SJCRH30 (cell line): ENCODE measurements at regions not wholly inside any gene's neighbourhood (a gene's known extent, or its start where the extent isn't known, plus 50 kb on each side); places are given as distances from the start of the nearest gene placed in this dataset.

Experiments used
- DNase-seq, 2 experiments: peaks; one replicate each; pipeline ENCODE4 v3.0.0-alpha.2; 2015 to 2020
- H3K27ac ChIP-seq: fragments of 250-450 bp; sonication (Bioruptor Pico); 2 replicates; pipeline ENCODE4 v1.5.1; 2020; ENCODE audit warnings: mild to moderate bottlenecking, moderate library complexity
- H3K27me3 ChIP-seq: fragments of 250-450 bp; sonication (Bioruptor Pico); 2 replicates; pipeline ENCODE4 v1.5.1; 2020; ENCODE audit warnings: mild to moderate bottlenecking, moderate library complexity
- H3K36me3 ChIP-seq: fragments of 250-450 bp; sonication (Bioruptor Pico); 2 replicates; pipeline ENCODE4 v1.5.1; 2020; ENCODE audit warnings: mild to moderate bottlenecking, moderate library complexity
- H3K4me1 ChIP-seq: fragments of 250-450 bp; sonication (Bioruptor Pico); 2 replicates; pipeline ENCODE4 v1.5.1; 2020; ENCODE audit warnings: mild to moderate bottlenecking, moderate library complexity
- H3K4me3 ChIP-seq: fragments of 250-450 bp; sonication (Bioruptor Pico); 2 replicates; pipeline ENCODE4 v1.5.1; 2020; ENCODE audit warnings: mild to moderate bottlenecking, moderate library complexity
- H3K9me3 ChIP-seq: fragments of 250-450 bp; sonication (Bioruptor Pico); replicated peaks from 2 replicates; pipeline ENCODE4 v1.5.1; 2020; ENCODE audit warnings: mild to moderate bottlenecking, moderate library complexity

DNA sequence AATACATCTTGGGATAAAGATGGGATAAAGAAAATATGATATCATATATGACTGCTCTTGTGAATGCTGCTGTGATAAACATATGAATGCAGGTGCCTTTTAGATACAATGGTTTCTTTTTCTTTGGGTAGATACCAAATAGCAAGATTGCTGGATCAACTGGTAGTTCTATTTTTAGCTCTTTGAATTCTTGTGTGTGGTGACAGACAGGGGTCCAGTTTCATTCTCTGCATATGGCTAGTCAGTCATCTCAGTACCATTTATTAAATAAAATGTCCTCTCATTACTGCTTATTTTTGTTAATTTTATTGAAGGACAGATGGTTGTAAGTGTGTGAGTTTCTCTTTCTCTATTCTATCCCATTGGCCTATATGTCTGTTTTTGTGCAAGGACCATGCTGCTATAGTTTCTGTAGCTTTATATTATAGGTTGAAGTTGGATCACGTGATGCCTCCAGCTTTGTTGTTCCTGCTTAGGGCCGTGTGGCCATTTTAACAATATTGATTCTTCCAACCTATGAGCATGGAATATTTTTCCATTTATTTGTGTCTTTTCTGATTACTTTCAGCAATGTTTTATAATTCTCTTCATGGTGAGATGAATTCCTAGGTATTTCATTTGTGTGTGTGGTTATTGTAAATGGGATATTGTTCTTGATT, 1089.8 kb upstream of the CADM2 start:
- DNase-seq: no peak
- Histone ChIP-seq H3K27me3 (no peaks in the 10 kb centered on the region), H3K9me3 (no peaks in the 10 kb centered on the region), H3K27ac (no peak overlapping the region), H3K4me3 (no peak overlapping the region), H3K36me3 (no peaks in the 10 kb centered on the region), H3K4me1 (no peaks in the 10 kb centered on the region)

DNA sequence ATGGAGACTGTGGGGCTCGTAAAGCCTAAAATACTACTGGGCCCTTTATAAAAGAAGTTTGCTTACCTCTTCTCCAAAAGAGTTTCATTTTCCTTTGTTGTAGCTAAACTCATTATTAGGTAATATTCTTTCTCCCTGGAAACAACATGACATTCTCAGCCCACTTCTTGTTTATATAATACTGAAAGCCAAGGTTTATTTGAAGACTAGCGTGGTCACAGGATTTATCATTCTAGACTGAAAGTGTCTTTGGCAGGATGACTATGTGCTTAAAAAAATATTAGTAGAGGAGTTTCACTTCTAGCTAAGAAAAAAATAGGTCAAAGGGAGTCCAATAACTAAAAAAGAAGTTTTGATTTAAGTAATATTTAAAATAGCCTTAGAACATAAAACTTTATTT, 1085.2 kb upstream of the CADM2 start:
- no peak overlapping the region for H3K27ac ChIP-seq
- H3K9me3 ChIP-seq: no peaks in the 10 kb centered on the region
- no peaks in the 10 kb centered on the region for H3K36me3 ChIP-seq
- peaks cover 5% of the 10 kb centered on the region; the same call in 1 of the 2 replicates for H3K4me1 ChIP-seq
- DNase-seq: no peak
- H3K27me3 ChIP-seq: no peaks in the 10 kb centered on the region
- H3K4me3 ChIP-seq: no peak overlapping the region

DNA sequence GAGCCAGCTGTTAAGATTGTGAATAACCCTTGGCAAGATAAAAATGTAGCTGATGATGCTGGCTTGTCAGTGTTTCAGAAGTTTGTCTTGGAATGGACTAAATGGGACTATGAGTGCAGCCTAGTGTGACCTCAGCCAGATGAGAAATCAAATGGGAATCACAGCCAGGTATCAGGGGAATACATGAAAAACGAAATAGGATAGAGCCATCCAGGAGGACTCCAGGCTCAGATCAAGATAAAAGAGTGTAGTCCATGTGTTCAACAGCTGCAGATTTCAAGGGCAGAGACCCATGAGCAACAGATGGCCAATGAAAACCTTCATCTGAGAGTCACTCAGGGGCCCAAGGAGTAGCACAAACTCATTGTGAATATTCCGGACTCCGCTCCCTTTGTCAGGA, 1080.9 kb upstream of the CADM2 start:
- H3K27ac ChIP-seq: peak overlapping the region; percentile 18; the same call in 1 of the 2 replicates
- H3K4me1 ChIP-seq: peaks cover 5% of the 10 kb centered on the region; the same call in 1 of the 2 replicates
- no peaks in the 10 kb centered on the region for H3K27me3 ChIP-seq
- peak; percentile 34 to 66 for DNase-seq
- no peaks in the 10 kb centered on the region for H3K36me3 ChIP-seq
- H3K9me3 ChIP-seq: no peaks in the 10 kb centered on the region
- no peak overlapping the region for H3K4me3 ChIP-seq

DNA sequence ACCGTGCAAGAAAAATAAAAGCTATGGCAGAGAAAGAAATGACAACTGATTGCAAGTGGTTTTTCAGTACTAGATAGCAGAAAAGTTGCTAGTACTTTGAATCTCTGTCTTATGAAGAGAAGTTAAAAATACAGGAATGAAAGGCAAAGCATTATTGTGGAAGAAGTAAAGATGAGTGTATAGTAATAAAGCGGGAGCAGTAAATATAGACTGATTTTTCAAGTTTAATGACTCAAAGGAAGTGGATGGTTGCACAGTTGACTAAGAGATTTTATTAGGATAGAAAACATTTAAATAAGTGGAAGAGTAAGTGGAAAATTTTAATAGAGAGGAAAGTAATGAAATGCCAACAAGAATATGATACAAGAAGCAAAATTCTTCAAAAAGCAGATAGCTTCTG, 1076.1 kb upstream of the CADM2 start:
- H3K36me3 ChIP-seq: no peaks in the 10 kb centered on the region
- H3K4me1 ChIP-seq: peaks cover 3% of the 10 kb centered on the region; the same call in 1 of the 2 replicates
- no peak for DNase-seq
- H3K27ac ChIP-seq: no peak overlapping the region
- no peaks in the 10 kb centered on the region for H3K9me3 ChIP-seq
- H3K4me3 ChIP-seq: no peak overlapping the region
- H3K27me3 ChIP-seq: no peaks in the 10 kb centered on the region

DNA sequence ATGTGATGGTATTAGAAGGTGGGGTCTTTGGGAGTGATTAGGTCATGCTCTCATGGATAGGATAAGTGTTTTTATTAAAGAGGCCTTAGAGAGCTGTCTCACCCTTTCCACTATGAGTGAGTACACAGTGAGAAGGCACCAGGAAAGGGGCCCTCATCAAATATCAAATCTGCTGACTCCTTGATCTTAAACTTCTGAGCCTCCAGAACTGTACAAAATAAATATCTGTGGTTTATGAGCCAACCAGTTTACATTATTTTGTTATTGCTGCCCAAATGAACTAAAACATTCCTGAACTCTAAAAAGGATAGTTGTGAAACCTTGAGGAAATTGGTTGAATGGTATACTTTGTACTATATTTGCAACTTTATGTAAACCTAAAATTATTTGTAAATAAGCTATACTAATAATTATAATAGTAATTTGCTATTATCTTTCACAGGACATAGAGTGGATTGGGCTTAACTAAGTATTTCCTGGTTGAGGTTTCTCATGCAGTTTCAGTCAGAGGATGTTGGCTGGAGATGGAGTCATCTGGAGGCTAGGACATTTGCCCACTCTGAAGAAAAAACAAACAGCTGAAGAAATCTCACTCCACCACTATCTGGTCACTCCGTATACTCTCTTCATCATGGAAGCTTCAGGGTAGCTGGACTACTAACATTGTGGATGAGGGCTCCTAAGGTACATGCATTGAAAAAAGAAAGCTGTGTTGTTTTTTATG, 1068.6 kb upstream of the CADM2 start:
- Histone ChIP-seq H3K9me3 (no peaks in the 10 kb centered on the region), H3K4me1 (no peaks in the 10 kb centered on the region), H3K27me3 (no peaks in the 10 kb centered on the region), H3K27ac (no peak overlapping the region), H3K4me3 (no peak overlapping the region), H3K36me3 (no peaks in the 10 kb centered on the region)
- no peak for DNase-seq

DNA sequence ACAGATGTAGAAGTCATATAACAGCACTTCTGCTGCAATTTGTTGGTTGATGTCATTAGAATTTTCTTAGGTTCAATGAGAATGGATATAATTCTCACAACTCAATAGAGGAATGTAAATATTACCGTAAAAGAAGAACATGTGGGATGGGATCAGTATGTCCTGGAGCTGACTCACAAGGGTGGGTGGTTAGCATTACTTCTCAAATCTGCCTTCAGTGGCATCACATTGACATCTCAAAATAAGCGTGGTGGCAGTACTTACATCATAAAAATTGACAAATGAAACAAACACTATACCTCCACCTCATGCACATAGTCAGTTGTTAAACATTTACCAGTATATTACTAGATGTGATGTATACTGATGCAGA, 1068.0 kb upstream of the CADM2 start:
- Histone ChIP-seq H3K36me3 (no peaks in the 10 kb centered on the region), H3K27me3 (no peaks in the 10 kb centered on the region), H3K4me3 (no peak overlapping the region), H3K9me3 (no peaks in the 10 kb centered on the region), H3K4me1 (no peaks in the 10 kb centered on the region), H3K27ac (no peak overlapping the region)
- DNase-seq: no peak

DNA sequence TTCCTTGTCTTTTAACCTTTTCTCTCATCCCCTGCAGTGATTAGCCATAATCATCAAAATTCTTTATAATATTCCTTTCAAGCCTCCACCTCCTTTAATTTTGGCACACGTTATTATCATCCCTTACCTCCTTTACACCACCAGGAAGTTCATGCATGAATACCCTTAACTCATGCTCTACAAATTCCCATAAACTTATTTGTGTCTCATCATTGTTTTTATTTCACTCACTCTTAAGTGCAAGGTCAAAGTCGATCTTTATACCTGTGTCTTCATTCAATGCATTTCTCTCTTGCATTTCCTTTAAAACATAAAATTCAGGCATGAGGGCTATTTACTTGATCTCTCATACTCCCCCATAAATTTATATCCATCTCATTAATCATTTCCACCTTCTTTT, 1064.6 kb upstream of the CADM2 start:
- Histone ChIP-seq H3K27ac (no peak overlapping the region), H3K27me3 (no peaks in the 10 kb centered on the region), H3K9me3 (no peaks in the 10 kb centered on the region), H3K4me1 (no peaks in the 10 kb centered on the region), H3K4me3 (no peak overlapping the region), H3K36me3 (no peaks in the 10 kb centered on the region)
- DNase-seq: no peak

DNA sequence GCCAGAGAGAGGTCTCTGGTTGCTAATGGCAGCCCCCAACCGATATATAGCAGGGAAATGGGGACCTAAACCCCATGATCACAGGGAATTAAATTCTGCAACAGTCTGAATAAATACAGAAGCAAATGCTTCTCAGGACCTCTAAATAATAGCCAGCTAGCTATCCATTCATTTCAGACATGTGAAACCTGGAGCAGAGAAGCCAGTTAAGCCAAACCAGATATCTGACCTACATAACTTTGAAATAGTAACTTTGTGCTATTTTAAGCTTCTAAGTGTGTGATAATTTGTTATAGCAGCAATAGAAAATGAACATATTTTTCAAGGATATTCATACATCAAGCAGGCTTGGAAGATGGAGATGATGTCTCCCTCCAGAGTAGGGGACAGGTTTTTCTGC, 1062.9 kb upstream of the CADM2 start:
- H3K4me1 ChIP-seq: no peaks in the 10 kb centered on the region
- no peak for DNase-seq
- no peak overlapping the region for H3K27ac ChIP-seq
- no peaks in the 10 kb centered on the region for H3K9me3 ChIP-seq
- H3K36me3 ChIP-seq: no peaks in the 10 kb centered on the region
- no peak overlapping the region for H3K4me3 ChIP-seq
- H3K27me3 ChIP-seq: no peaks in the 10 kb centered on the region

DNA sequence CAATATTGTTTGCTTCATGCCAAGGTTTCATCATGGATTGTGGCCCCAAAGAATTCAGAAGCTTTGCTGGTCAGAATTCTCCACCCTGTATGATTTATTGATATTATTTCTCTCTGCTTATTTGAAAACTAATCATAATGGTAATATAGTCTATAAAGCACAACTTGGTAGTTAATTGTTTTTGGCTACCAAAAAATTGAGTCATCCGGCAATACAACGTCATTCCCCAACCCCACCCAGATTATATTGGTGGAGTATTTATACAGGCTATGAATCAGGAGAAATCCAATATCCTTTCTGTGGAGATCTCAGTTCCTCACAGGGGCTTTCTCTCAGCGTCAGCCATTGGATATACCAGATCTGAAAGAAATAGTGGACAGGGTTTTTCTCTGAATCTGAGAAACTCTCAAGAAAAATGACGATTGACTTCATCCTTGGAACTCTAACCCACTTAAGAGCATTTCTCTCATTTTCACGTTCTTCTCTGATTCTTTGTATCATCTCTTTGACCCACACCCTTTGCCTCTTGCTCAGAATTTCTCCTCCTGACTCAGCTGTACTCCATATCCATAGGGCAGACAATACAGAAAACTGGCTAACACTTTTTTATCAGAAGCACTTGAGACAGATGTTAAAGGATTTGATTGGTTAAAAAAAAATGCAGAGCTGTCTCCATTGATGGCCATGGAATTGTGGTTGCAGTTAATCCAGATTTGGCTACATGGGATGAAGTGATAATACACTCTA, 1055.8 kb upstream of the CADM2 start:
- Histone ChIP-seq H3K27ac (no peak overlapping the region), H3K36me3 (no peaks in the 10 kb centered on the region), H3K4me3 (no peak overlapping the region), H3K4me1 (no peaks in the 10 kb centered on the region), H3K27me3 (no peaks in the 10 kb centered on the region), H3K9me3 (no peaks in the 10 kb centered on the region)
- DNase-seq: no peak

DNA sequence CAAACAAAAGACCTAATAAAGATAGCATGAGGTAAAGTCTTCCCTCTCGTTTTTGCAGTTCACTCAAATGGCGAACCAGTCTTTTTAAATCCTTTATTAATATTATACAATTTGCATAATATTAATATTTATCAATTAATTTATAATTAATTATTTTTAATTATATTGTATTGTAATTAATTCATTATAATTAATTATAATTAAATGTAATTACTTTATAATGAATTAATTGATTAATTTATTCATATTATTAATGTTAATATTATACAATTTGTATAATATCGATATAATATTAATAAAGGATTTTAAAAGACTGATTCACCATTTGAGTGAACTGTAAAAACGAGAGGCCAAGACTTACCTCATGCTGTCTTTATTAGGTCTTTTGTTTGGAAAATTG, 1045.4 kb upstream of the CADM2 start:
- Histone ChIP-seq H3K4me3 (no peak overlapping the region), H3K36me3 (no peaks in the 10 kb centered on the region), H3K27me3 (no peaks in the 10 kb centered on the region), H3K4me1 (no peaks in the 10 kb centered on the region), H3K27ac (no peak overlapping the region), H3K9me3 (no peaks in the 10 kb centered on the region)
- no peak for DNase-seq

DNA sequence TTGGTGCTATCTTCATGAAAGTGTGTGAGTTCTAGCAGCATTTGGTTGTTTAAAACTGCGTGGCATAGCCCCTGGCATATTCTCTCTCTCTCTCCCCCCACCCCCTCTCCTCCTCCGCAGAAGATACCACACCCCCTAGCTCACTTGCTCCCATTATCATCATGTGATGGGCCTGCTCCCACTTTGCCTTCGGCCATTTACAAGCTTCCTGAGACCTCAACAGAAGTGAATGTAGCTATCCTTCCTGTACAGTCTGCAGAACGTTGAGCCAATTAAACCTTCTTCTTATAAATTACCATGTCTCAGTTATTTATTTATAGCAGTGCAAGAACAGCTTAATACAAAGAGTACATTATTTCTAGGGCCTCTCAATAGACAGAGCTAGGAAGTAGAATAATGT, 1032.5 kb upstream of the CADM2 start:
- DNase-seq: no peak
- no peak overlapping the region for H3K27ac ChIP-seq
- no peaks in the 10 kb centered on the region for H3K36me3 ChIP-seq
- peaks cover 8% of the 10 kb centered on the region for H3K9me3 ChIP-seq
- no peak overlapping the region for H3K4me3 ChIP-seq
- H3K27me3 ChIP-seq: no peaks in the 10 kb centered on the region
- no peaks in the 10 kb centered on the region for H3K4me1 ChIP-seq

DNA sequence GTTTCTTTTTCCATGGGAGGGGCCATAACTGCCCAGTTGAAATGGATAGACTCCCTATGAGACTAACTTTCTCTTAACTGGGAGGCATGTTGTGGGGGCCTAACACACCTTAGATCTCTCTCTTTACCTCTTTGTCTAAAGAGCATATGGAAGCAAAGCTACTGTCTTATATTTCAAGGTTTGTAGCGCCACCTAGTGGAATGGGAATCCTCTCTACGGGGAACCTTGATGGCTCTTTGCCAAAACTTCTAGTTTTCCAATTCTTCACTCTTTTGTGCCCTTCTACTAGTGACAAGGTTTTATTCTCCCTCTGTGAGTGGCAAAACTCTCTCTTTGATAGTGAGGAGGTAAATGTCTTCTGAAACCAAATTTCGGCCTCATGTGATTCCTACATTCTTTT, 1030.4 kb upstream of the CADM2 start:
- Histone ChIP-seq H3K27me3 (no peaks in the 10 kb centered on the region), H3K9me3 (peaks cover 8% of the 10 kb centered on the region), H3K4me3 (no peak overlapping the region), H3K4me1 (no peaks in the 10 kb centered on the region), H3K27ac (no peak overlapping the region), H3K36me3 (no peaks in the 10 kb centered on the region)
- DNase-seq: peak; percentile 46 to 70

DNA sequence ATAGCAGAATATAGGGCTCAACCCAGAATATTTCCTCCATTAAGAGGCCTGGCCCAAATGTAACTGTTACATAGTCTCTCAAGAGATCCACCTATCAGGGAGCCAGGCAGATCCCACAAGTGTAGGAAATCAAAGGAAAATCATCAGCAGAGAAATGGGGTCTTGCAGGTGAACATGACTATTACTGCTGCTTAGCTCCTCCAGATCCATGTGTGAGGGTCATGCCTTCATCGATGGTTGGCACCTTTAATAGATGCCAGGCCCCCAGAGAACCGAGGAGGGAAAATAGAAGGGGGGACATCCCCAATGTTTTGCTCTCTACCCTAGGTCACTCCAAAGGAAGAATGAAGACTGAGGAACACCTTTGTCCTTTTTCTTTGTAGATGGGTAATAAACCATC, 1029.9 kb upstream of the CADM2 start:
- peak in 1 of 2 experiments; percentile 6 for DNase-seq
- no peak overlapping the region for H3K27ac ChIP-seq
- peaks cover 8% of the 10 kb centered on the region for H3K9me3 ChIP-seq
- no peaks in the 10 kb centered on the region for H3K4me1 ChIP-seq
- H3K27me3 ChIP-seq: no peaks in the 10 kb centered on the region
- H3K36me3 ChIP-seq: no peaks in the 10 kb centered on the region
- H3K4me3 ChIP-seq: no peak overlapping the region

DNA sequence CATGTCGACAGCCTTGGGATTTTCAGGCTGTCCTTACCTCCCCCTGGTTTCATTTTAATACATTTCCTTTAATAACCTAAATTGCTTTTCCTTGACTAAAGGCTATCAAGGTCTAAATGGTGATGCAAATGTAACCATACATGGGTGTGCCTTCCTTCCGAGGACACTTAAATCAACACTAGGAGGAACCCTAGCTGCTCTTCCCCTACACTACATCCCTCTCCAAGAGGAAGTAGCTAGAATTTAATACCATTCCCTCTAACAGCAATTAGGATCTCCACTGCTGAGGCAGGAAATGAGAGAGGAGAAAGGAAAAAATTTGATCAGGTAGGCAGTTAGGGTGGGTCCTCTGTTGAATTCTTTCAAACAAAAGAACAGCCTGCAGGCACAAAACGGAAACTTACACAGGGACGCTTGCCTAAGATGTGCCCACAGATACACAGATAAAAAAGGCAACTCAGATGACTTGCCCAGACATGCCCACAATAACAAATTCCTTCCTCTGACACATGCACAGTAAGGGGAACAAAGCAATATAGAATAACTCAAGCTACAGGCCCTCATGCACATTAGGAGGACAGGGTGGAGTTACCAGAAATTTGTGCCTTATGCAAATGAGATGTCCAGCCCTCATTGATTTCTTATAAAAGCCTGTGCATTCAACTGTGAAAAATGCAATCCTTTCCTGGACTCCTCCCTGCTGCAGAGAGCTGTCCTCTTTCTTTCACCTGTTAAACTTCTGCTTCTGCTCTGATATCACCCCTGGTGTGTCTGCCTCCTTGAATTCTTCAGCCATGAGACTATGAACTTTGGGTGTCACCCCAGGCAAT, 1024.4 kb upstream of the CADM2 start:
- Histone ChIP-seq H3K4me1 (no peaks in the 10 kb centered on the region; the same call in 1 of the 2 replicates), H3K27ac (peak overlapping the region; percentile 10; the same call in 1 of the 2 replicates), H3K4me3 (no peak overlapping the region), H3K36me3 (no peaks in the 10 kb centered on the region), H3K9me3 (no peaks in the 10 kb centered on the region; the same call in 1 of the 2 replicates), H3K27me3 (no peaks in the 10 kb centered on the region)
- DNase-seq: peak; percentile 44 to 62
